ENCODE measurements at regions not wholly inside any gene's neighbourhood (a gene's known extent, or its start where the extent isn't known, plus 50 kb on each side); places are given as distances from the start of the nearest gene placed in this dataset.

GRCh38 chr10:118953598-118954393 lies 75.7 kb upstream of the NANOS1 start:
- no peaks in the 10 kb centered on the region for H3K9me3 ChIP-seq (ENCODE audit: severe bottlenecking)
- TF ChIP-seq CTCF (IDR thresholded peaks at IDR 0.05; ENCODE audit: low read depth, low read length) = no peak
- DNase-seq = no peak
- no peaks in the 10 kb centered on the region for H3K27me3 ChIP-seq (ENCODE audit: insufficient read depth, low read depth, severe bottlenecking)
- H3K27ac ChIP-seq = no peak overlapping the region
- no peak overlapping the region for H3K4me3 ChIP-seq (ENCODE audit: low read depth, low read length)
- no peaks in the 10 kb centered on the region for H3K36me3 ChIP-seq

- Histone ChIP-seq H3K36me3 (no peaks in the 10 kb centered on the region), H3K4me3 (ENCODE audit: low read depth, low read length) (no peak overlapping the region), H3K27me3 (ENCODE audit: insufficient read depth, low read depth, severe bottlenecking) (no peaks in the 10 kb centered on the region), H3K9me3 (ENCODE audit: severe bottlenecking) (no peaks in the 10 kb centered on the region), H3K27ac (no peak overlapping the region)
- no peak for TF ChIP-seq CTCF (IDR thresholded peaks at IDR 0.05; ENCODE audit: low read depth, low read length)
- DNase-seq = no peak
These were observed 74.0 kb upstream of the NANOS1 start for GRCh38 chr10:118955531-118955930.

- Histone ChIP-seq H3K27ac (no peak overlapping the region), H3K4me3 (ENCODE audit: low read depth, low read length) (no peak overlapping the region), H3K36me3 (no peaks in the 10 kb centered on the region), H3K27me3 (ENCODE audit: insufficient read depth, low read depth, severe bottlenecking) (no peaks in the 10 kb centered on the region), H3K9me3 (ENCODE audit: severe bottlenecking) (no peaks in the 10 kb centered on the region)
- no peak for DNase-seq
- TF ChIP-seq CTCF (IDR thresholded peaks at IDR 0.05; ENCODE audit: low read depth, low read length) = no peak
These were observed 73.3 kb upstream of the NANOS1 start for GRCh38 chr10:118955951-118956801.

GRCh38 chr10:118956802-118957442 lies 72.6 kb upstream of the NANOS1 start:
- peak; percentile 6 for DNase-seq
- no peak for TF ChIP-seq CTCF (IDR thresholded peaks at IDR 0.05; ENCODE audit: low read depth, low read length)
- Histone ChIP-seq H3K27ac (no peak overlapping the region), H3K27me3 (ENCODE audit: insufficient read depth, low read depth, severe bottlenecking) (no peaks in the 10 kb centered on the region), H3K9me3 (ENCODE audit: severe bottlenecking) (no peaks in the 10 kb centered on the region), H3K4me3 (ENCODE audit: low read depth, low read length) (no peak overlapping the region), H3K36me3 (no peaks in the 10 kb centered on the region)

- H3K9me3 ChIP-seq (ENCODE audit: severe bottlenecking) = no peaks in the 10 kb centered on the region
- peak; percentile 2 for DNase-seq
- no peaks in the 10 kb centered on the region for H3K36me3 ChIP-seq
- H3K27me3 ChIP-seq (ENCODE audit: insufficient read depth, low read depth, severe bottlenecking) = no peaks in the 10 kb centered on the region
- no peak overlapping the region for H3K27ac ChIP-seq
- no peak overlapping the region for H3K4me3 ChIP-seq (ENCODE audit: low read depth, low read length)
- TF ChIP-seq CTCF (IDR thresholded peaks at IDR 0.05; ENCODE audit: low read depth, low read length) = no peak
These were observed 72.1 kb upstream of the NANOS1 start for GRCh38 chr10:118957443-118957825.
